ENCODE measurements at regions not wholly inside any gene's neighbourhood (a gene's known extent, or its start where the extent isn't known, plus 50 kb on each side); places are given as distances from the start of the nearest gene placed in this dataset.

- DNase-seq = no peak
These were observed 64.8 kb downstream of the PDCL3 start for GRCh38 chr2:100627330-100628300.

- DNase-seq = no peak
These were observed 65.7 kb downstream of the PDCL3 start for GRCh38 chr2:100628506-100628905.

GRCh38 chr2:100629309-100629708 lies 66.5 kb downstream of the PDCL3 start:
- no peak for DNase-seq

GRCh38 chr2:100630473-100630977 lies 67.7 kb downstream of the PDCL3 start:
- no peak for DNase-seq

- DNase-seq = no peak
These were observed 69.2 kb downstream of the PDCL3 start for GRCh38 chr2:100632037-100632436.

GRCh38 chr2:100632759-100633158 lies 70.0 kb downstream of the PDCL3 start:
- DNase-seq = no peak

GRCh38 chr2:100639588-100640390 lies 77.0 kb downstream of the PDCL3 start:
- DNase-seq = no peak

GRCh38 chr2:100640431-100641124 lies 77.8 kb downstream of the PDCL3 start:
- DNase-seq = peak; percentile 7

- DNase-seq = no peak
These were observed 78.3 kb downstream of the PDCL3 start for GRCh38 chr2:100641125-100641435.

- DNase-seq = no peak
These were observed 79.6 kb downstream of the PDCL3 start for GRCh38 chr2:100642425-100642824.

- DNase-seq = no peak
These were observed 80.7 kb downstream of the PDCL3 start for GRCh38 chr2:100643467-100643866.

- peak; percentile 74 for DNase-seq
These were observed 81.2 kb downstream of the PDCL3 start for GRCh38 chr2:100643906-100644501.

GRCh38 chr2:100645695-100646429 lies 83.1 kb downstream of the PDCL3 start:
- DNase-seq = no peak

- no peak for DNase-seq
These were observed 84.9 kb downstream of the PDCL3 start for GRCh38 chr2:100647709-100648108.

GRCh38 chr2:100650151-100650550 lies 87.4 kb downstream of the PDCL3 start:
- no peak for DNase-seq

- peak; percentile 10 for DNase-seq
These were observed 90.7 kb downstream of the PDCL3 start for GRCh38 chr2:100653449-100654035.

- DNase-seq = no peak
These were observed 91.8 kb downstream of the PDCL3 start for GRCh38 chr2:100654611-100655010.

- DNase-seq = no peak
These were observed 92.7 kb downstream of the PDCL3 start for GRCh38 chr2:100655446-100655845.

GRCh38 chr2:100655936-100656534 lies 93.2 kb downstream of the PDCL3 start:
- no peak for DNase-seq

- no peak for DNase-seq
These were observed 95.2 kb downstream of the PDCL3 start for GRCh38 chr2:100658017-100658416.
